ENCODE measurements at regions not wholly inside any gene's neighbourhood (a gene's known extent, or its start where the extent isn't known, plus 50 kb on each side); places are given as distances from the start of the nearest gene placed in this dataset.

DNA sequence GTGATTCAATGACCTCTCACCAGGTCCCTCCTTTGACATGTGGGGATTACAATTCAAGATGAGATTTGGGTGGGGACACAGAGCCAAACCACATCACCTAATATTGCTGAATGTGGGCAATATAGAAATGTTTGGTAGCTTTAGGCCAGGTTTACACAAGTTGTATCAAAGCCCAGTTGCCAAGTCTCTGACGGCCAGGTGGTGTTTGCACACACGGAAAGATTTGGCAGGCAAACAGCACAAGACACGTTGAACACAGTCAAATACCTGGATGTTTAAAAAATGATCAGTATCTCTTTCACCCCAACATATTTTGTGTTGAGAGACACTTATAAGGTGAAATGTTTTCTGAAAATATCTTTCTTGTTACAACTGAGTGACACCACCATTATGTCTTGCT, 294.4 kb upstream of the MKI67 start:
- peaks cover 0 to 21% (median 0%) of the 10 kb centered on the region in 9 donors for H3K27me3 ChIP-seq

DNA sequence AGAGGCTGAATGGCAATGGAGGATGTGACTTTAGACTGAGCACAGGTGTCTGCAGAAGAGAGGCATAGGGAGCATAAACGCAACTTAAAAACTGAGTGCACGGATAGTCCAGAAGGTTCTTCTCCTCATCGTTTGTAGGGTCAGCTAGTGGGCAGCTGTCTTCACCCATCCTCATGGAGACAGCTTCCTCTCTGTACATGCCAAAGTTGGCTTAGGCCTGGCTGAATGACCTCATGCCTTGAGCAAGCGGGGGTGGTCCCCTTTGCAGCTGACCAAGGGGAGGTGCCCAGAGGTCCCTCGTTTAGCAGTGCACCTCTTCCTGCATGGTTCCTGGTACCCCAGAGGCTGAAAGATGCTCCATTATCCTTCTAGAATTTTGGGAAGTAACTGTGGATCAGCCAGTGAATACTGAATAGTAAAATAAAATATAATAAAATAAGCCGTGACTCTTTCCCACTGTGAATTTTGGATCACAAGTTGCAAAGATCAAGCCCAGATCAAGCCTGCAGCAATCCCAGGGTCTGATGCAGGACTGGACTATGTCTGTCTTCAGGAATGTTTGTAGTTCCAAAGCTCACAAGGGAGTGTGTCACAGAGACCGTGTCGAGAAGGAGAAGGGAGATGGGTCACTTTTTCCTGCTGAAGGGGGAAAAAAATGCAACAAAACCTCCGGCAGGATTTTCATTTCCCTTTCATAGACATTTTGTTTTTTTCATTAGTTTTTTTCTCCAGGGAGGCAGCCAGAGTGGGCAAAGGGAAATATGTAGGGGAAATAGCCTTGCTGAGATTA, 295.3 kb upstream of the MKI67 start:
- Histone ChIP-seq H3K36me3 (no peaks in the 10 kb centered on the region), H3K9me3 (no peaks in the 10 kb centered on the region), H3K4me1 (no peaks in the 10 kb centered on the region), H3K27ac (no peak overlapping the region), H3K27me3 (peaks cover 0 to 24% (median 0%) of the 10 kb centered on the region in 9 donors), H3K4me3 (no peak overlapping the region)
- TF ChIP-seq POLR2A (IDR thresholded peaks at IDR 0.05) = no peak
- TF ChIP-seq, protein P1, sequence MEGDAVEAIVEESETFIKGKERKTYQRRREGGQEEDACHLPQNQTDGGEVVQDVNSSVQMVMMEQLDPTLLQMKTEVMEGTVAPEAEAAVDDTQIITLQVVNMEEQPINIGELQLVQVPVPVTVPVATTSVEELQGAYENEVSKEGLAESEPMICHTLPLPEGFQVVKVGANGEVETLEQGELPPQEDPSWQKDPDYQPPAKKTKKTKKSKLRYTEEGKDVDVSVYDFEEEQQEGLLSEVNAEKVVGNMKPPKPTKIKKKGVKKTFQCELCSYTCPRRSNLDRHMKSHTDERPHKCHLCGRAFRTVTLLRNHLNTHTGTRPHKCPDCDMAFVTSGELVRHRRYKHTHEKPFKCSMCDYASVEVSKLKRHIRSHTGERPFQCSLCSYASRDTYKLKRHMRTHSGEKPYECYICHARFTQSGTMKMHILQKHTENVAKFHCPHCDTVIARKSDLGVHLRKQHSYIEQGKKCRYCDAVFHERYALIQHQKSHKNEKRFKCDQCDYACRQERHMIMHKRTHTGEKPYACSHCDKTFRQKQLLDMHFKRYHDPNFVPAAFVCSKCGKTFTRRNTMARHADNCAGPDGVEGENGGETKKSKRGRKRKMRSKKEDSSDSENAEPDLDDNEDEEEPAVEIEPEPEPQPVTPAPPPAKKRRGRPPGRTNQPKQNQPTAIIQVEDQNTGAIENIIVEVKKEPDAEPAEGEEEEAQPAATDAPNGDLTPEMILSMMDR (IDR thresholded peaks at IDR 0.05) = no peak
- 49 to 56% (median 51%) methylated on average over 9 of the region's 9 CpGs for WGBS, 4 donors
- ATAC-seq (no peak), DNase-seq (no peak)
- intact Hi-C loops (cut with DNase I) = no loop called here

More for the DNA sequence above, 294.4 kb upstream of the MKI67 start:
- H3K9me3 ChIP-seq = no peaks in the 10 kb centered on the region
- 70 to 83% (median 75%) methylated on average over 3 of the region's 3 CpGs for WGBS, 4 donors
- no peak for TF ChIP-seq POLR2A (IDR thresholded peaks at IDR 0.05)
- TF ChIP-seq, protein P1 (IDR thresholded peaks at IDR 0.05) = no peak
- ATAC-seq (no peak), DNase-seq (no peak)
- H3K36me3 ChIP-seq = no peaks in the 10 kb centered on the region
- H3K27ac ChIP-seq = no peak overlapping the region
- intact Hi-C loops (cut with DNase I) = no loop called here
- no peaks in the 10 kb centered on the region for H3K4me1 ChIP-seq
- no peak overlapping the region for H3K4me3 ChIP-seq

DNA sequence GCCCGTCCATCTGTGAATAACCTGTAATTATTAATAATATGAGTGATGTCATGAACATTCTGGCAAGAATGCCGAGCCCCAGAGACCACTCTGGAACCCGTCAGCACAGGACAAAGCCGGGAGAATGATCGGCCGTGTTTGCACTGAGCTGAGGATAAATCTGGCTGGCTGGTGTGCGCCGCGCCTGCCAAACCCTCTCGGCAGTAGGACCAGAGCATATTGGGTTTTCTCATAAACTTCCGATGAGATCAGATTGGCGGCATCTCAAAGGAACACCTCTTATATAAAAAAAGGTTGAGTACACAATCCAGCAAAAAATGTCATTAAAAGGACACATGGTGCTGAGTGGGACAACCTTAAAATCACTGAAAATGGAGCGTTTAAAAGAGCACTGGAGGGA, 296.0 kb upstream of the MKI67 start:
- Histone ChIP-seq H3K27ac (no peak overlapping the region), H3K4me1 (no peaks in the 10 kb centered on the region), H3K36me3 (no peaks in the 10 kb centered on the region), H3K4me3 (no peak overlapping the region), H3K9me3 (no peaks in the 10 kb centered on the region), H3K27me3 (peaks cover 0 to 29% (median 0%) of the 10 kb centered on the region in 9 donors)
- TF ChIP-seq, protein P1 (IDR thresholded peaks at IDR 0.05) = no peak
- TF ChIP-seq POLR2A (IDR thresholded peaks at IDR 0.05) = no peak
- ATAC-seq (no peak), DNase-seq (no peak)
- 70 to 77% (median 73%) methylated on average over 13 of the region's 13 CpGs for WGBS, 4 donors
- intact Hi-C loops (cut with DNase I) = no loop called here

DNA sequence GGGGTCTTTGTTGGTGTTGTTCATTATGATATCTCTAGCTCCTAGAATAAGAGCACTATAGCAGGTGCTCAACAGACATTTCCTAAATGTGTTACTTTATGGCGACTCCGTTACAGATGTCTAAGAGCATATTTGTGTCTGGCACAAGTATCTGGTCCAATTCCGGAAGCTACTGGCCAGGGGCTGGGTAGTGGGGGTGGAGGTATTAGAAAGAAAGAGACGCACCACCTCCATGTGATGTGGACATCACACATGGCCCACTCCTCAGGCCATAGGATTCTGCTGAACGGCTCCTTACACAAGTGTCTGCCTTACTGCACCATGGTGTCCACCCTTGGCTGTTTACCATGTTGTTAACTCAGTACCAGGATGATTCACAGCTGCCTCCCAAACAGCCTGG, 296.8 kb upstream of the MKI67 start:
- Histone ChIP-seq H3K4me3 (no peak overlapping the region), H3K27me3 (peaks cover 0 to 33% (median 0%) of the 10 kb centered on the region in 9 donors), H3K9me3 (no peaks in the 10 kb centered on the region), H3K36me3 (no peaks in the 10 kb centered on the region), H3K4me1 (no peaks in the 10 kb centered on the region), H3K27ac (no peak overlapping the region)
- WGBS, 4 donors = 80 to 91% (median 88%) methylated on average over 4 to 5 of the region's 5 CpGs
- intact Hi-C loops (cut with DNase I) = no loop called here
- TF ChIP-seq POLR2A (IDR thresholded peaks at IDR 0.05) = no peak
- TF ChIP-seq, protein P1 (IDR thresholded peaks at IDR 0.05) = no peak
- DNase-seq (no peak), ATAC-seq (no peak)
